ENCODE measurements at regions not wholly inside any gene's neighbourhood (a gene's known extent, or its start where the extent isn't known, plus 50 kb on each side); places are given as distances from the start of the nearest gene placed in this dataset.
"Not testable (repeated sequence)": the region's sequence is repeated elsewhere in the genome, so short reads cannot be mapped to it uniquely, and the experiment has no call there.

DNA sequence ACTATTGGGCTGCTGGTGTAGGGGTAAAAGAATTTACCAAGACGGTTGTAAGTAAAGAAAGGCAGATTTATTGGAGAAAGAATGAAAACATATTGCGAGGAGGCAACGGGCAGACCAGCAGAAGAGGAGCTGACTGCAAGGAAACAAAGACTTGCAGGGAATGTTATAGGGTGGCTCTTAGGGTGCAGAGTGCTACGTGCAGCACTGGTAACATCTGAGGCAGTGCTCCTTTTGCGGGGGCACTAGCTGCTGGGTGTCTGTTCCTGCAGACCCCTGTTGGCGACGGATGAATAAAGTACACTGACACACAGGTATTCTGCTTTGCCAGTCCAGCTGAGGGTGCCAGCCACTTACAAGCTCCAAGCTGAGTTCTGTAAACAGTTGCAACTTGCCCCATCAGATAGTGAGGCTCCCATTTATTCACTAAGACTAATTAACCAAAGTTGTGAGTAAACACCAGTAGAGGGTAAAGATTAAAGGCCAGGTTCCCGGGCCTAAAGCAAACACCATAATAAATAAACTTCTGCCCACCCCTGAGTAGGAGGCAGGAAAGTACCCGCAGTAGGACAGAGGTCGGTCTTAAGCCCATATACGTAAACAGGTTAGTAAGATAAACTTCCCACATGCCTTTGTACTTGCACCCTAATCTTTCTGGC, 140.2 kb upstream of the KCNK1 start:
- no peak for DNase-seq (ENCODE audit: low spot score)

DNA sequence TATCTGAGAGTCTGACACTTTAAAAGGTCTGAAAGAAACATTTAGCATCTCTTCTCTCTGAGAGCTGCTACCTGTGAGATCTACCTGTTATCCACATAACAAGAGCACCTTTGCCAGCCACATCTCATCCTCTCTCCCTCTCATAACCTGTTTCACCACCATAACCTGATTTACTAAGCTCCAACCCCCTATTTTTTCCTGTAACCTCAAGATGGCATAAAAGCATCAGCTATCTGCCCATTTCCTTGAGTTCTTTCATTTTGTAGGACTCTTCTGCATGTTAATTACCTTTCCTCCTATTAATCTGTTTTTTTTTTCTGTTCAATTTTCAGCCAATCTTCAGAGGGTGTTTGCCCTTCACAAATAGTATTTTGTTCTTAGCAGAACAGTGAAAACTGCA, 136.5 kb upstream of the KCNK1 start:
- peak; percentile 6 for DNase-seq (ENCODE audit: low spot score)

DNA sequence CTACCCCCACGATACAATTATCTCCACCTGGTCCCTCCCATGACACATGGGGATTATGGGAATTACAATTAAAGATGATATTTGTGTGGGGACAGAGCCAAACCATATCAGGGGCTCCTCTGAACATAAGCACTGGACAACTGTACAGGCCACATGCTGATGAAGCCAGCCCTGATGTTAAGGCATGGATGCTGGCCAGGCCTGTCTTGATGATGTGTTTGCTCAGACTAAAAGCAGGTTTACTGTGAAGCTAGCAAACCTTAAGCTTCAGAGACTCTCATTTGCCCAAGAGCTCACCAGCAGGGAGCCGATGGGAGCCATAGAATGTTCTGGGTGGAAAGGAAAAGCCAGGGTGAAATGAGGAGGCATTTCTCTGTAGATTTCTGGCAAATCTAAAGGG, 135.3 kb upstream of the KCNK1 start:
- DNase-seq (ENCODE audit: low spot score) = no peak

DNA sequence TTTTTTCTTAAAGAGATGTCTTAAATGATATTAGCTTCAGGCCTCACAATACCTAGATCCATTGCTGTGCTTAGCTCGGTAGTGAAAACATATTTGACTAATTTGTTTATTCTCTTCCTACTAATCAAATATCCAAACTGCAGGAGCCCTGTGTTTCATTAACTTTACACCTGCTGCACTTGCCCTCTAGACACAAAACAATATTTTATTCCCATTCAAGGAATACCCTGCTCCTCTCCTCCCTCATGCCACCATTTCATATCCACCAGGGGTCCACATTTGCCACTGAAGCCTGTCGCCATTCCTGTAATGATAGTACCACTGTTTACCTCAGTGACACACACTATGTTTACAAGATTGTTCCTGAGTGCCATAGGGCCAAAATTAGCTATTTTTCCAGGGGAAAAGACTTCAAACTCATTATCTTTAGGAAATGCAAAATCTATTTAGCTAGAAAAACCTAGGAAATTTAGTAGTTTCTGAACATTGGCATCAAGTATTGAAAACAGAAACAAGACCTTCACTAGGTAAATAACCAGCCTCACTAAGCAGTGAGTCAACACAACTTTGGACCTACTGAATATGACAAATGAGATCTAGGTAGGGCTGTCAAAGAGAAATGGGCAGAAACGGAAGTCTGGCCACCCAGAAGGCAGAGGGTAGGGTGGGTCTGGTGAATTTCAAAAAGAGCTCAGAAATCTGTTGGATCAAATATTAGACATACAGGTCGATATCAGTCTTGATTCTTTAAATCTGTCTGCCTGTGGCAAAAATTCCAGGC, 134.6 kb upstream of the KCNK1 start:
- DNase-seq (ENCODE audit: low spot score) = no peak

DNA sequence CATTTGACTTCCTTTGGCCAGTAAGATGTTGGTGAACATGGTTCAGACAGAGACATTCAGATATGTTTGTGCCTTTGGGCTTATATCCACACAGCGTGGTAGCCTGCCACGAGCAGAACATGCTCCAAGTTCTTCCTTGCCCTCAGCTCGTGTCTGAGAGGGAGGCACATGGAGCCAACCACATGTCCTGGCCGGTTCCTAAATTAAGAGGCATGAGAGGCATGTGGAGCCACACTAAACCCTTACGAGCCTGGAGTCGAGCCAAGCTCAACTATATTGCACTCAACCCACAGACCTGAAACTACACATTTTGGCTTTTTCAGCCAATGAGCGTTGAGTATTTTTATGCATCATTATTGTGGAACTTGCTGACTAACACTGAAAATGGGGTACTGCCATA, 133.7 kb upstream of the KCNK1 start:
- no peak for DNase-seq (ENCODE audit: low spot score)

DNA sequence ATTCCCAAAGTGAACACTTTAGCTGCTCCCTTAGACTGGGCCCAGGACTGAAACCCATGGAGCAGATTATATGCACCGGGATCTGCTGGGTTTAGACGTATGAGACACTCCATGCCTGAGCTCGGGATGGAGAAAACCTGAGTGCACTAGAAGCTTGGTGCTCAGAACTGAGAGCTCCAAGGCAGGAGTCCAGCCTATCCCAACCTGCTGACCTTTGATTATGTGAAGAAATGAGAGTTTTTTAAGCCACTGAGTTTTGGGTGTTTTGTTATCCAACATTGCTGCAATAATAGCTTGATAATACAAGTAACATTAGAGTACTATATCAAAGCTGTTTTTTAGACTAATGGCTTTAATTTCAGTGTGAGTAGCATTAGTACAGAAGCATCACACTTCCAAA, 131.5 kb upstream of the KCNK1 start:
- DNase-seq (ENCODE audit: low spot score) = no peak

DNA sequence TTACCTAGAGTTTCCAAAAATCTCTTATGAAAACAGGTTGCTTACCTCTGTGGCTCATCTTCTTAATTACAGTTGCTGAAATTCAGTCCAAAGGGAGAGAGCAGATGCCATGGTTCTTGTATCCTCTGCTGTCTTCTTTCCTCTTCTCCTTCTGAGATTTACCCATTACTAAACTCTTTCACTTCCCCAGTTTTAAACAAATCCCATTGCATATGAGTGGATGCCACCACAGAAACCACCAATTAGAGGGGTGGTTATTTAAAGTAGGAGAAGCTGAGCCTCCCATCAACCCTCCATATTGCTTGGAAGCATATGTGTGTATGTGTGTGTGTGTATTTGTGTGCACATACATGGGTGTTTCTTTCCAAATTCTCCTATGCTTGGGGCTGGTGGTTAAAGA, 128.5 kb upstream of the KCNK1 start:
- no peak for DNase-seq (ENCODE audit: low spot score)

DNA sequence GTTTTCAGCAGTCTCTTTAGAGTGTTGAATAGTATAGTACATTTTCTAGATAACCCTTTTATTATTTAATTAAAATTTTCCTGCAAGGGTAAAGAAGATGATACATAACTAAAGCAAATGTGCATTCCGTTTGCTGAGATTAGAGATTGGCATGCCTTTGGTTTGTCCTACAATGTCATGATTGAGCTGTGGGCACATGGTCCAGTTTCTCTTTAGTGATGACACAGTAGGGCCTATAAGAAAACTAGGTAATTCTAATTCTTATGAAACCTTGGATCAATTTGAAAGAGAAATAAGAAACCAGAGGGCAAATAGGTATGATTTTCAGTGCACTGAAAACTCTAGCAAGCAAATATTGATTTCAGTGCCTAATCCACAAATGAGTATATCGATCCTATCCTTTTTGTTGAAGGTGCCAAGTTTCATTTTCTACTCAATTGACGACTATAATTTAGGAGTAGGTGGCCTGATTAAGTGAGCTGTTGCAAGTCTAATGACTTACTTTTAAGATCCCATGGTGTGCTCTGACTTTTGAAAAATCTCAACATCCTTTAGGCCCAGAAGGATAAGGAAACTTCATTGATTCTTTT, 128.0 kb upstream of the KCNK1 start:
- no peak for DNase-seq (ENCODE audit: low spot score)

DNA sequence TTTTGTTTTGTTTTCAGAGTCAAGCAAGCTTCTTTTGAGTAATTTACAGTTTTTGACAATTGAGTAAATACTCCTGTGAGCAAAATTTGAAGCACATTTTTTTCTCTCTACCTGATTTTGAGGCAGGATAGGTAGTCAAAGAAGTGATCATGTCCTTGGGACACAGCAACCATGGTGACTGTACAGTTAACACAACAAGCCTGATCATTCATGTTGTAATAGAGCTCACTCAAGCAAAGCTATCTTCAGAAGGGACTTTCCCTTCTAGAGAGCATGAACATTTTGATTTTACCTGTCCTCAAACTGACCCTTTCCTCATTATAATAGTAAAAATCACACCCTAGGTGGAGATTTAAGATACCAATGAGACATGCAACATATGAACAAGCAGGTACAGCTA, 126.5 kb upstream of the KCNK1 start:
- DNase-seq (ENCODE audit: low spot score) = no peak

DNA sequence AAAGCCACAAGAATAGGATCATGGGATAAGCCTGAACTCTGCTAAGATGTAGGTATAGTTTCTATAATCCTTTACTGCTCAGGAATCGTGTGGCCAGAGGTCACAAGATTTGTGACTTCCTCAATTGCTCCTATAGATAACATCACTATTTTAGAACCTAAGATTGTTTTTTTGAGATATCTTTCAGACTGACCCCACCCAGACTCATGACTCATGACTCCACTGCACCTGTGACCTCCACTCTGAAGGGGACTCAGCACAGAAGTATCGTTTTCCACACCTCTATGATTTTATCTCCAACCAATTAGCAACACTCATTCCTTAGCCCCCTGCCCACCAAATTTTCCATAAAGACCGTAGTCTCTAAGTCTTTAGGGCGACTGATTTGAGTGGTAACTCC, 124.5 kb upstream of the KCNK1 start:
- DNase-seq (ENCODE audit: low spot score) = no peak

DNA sequence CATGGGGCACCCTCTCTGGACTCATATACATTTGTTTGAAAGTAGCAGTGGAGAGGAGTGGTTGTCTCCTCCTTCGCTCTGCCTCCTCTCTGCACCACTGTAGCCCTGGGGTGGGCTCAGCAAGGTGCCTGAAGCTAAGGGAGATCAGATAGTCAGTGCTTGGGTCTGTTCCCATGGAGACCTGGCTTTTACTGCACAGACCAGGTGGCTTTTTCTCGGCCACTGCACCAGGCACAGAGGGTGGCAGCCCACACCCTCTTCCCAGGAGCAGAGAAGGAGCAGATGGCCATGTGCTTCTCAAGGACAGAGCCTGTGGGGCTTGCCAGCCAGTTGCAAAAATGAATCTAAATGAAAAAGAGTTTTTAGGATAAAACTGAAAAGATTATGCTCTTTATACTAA, 123.4 kb upstream of the KCNK1 start:
- no peak for DNase-seq (ENCODE audit: low spot score)

DNA sequence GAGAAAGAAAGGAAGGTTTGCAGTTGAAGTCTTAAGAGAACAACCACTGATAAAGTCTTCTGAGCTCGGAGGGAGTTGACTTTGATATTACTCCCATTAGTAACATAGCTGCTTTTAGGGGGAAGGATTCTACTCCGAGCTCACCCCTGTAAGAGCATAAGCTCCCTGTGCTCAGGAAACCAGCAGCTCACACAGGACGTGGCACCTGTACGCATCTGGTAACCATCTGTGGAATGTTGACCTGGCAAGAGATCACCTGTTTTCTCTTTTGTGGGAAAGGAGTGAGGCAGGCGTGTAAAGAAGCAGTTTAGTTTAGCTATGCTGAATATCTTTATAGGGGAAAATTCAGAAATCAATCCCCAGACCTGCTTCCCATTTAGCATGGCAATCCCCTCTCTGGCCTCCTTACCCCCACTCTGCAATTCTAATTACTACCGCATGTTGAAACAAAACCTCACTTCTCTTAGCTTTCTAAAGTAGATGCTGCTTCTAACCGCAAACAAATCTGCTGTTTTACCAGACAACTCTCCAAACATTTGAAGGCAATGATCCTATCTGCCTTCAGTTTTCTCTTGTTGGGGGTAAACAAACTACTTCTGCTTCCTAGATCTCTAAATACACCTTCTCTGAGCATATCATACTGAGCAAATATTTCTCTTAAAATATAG, 121.8 kb upstream of the KCNK1 start:
- no peak for DNase-seq (ENCODE audit: low spot score)

DNA sequence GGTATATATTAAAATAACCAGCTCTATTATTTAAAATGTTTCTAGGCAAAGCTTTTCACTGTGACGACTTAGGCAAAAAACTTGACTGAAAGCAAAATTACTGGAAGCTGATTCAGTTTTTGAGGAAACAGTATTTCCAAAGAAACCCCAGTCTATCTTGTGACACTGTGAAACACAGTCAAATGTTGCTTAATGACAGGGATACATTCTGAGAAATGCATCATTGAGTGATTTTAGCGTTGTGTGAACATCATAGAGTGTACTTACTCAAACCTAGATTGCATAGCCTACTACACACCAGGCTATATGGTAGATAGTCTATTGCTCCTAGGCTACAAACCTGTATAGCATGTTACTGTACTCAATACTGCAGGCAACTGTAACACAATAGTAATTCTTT, 116.9 kb upstream of the KCNK1 start:
- DNase-seq (ENCODE audit: low spot score) = no peak

DNA sequence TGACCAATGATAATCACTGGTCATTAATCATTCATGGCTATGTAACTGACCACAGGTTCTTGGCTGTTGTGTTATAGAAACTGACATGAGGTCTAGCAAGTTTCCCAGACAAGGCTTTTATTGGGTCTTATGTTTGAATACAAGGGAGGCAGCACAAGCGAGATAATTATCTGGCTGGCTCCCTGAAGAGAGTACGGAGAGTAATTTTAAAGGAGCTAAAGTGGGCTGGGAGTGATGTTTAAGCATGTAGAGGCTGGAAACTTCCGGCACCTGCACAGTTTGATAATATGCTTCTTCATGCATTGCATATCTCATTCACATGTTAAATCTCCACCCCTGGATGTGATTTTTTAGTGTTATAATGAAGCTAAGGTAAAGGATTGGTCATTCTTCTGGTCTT, 116.2 kb upstream of the KCNK1 start:
- DNase-seq (ENCODE audit: low spot score) = no peak

DNA sequence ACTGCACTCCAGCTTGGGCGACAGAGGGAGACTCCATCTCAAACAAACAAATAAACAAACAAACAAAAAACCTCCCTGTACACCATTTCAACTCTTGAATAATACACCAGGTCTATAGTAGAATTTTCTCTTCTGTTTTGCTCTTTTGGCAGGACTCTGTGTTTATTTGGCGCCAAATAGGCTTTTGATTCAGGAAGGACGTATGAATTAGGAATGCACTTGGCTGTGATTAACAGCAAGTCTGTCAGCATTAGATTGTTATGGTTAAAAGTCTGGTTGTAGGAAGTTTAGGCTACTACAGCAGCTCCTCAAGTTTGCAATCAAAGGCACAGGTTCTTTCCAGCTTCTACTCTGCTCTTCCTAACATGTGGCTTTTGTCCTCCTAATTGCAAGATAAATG, 113.8 kb upstream of the KCNK1 start:
- DNase-seq (ENCODE audit: low spot score) = no peak

DNA sequence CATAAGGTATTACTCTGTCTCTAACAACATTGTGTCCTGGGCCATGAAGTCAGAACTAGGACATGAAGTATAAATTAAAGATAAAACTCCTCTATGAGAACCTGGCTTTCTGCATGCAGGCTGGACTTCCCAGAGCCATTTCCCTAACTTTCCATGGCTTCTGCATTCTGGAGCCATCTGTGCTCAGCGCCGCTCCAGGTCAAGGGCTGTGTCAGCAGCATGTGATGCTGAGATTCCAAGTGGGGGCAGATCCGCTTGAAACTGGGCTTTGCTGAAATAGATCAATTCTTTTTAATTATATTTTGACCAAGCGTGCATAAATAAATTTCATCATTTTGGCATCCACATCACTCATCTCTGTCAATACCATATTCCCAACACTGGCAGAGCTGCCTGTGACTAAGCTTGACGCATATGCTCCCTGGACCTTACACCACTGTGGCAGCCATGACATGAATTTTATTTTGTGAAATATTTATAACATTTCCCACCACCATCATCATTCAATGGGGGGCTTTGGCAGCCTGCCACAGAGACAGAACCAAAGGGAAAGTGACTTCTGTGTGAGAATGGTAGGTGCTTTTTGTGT, 110.4 kb upstream of the KCNK1 start:
- DNase-seq (ENCODE audit: low spot score) = no peak

DNA sequence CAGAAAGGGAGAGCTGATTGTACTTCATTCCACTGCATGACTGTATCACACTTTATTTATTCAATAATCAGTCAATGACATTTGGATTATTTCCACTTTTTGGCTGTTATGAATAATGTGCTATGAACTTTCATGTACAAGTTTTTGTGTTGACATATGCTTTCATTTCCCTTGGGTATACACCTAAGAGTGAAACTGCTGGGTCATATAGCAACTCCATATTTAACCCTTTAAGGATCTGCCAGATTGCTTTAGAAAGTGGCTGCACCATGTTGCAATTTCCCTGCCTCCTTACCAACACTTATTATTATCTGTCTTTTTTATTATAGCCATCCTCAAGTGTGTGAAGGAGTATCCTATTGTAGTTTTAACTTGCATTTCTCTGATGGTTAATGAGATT, 108.8 kb upstream of the KCNK1 start:
- DNase-seq (ENCODE audit: low spot score) = no peak

DNA sequence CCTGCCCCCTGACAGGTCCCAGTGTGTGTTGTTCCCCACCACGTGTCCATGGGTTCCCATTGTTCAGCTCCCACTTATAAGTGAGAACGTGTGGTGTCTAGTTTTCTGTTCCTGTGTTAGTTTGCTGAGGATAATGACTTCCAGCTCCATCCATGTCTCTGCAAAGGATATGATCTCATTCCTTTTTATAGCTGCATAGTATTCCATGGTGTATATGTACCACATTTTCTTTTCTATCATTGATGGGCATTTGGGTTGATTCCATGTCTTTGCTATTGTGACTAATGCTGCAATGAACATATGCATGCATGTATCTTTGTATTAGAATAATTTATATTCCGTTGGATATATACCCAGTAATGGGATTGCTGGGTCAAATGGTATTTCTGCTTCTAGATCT, 108.0 kb upstream of the KCNK1 start:
- not testable (repeated sequence) for DNase-seq (ENCODE audit: low spot score)

DNA sequence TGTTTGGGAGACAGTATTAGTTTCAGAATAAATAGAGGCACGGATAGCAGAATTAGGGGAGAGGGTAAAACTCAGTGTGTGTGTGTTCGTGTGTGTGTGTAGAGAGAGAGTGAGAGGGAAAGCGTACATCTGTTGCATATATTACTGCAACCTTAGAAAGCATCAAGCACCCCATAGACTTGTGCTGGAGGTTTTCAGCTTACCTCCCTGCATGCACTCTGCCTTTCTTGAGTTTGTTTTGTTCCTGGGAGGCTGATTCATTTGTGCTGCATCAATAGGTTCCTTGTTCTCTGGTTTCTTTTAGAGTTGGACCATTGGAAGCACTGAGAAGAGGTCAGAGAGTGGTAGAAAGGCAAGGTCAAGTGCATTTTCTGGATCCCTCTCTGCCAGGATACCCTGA, 104.4 kb upstream of the KCNK1 start:
- no peak for DNase-seq (ENCODE audit: low spot score)

DNA sequence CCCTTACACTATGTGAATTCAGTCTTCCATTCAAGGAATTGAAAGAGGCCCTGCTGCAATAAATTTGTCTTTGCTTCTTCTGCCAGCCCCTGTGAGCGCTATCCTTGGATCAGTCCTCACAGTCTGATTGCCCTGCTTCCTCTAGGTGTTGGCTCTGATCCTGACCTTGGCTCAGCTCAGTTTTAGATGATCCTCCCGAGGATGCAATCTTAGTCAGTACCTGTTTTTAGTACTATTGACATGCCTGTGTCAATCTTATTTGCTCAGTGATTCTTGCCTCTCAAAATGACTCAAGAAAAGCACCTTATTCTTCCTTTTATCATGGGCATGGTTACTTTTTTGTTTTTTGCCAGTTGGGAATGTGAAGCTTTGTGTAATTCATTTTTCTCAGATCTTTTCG, 101.4 kb upstream of the KCNK1 start:
- DNase-seq (ENCODE audit: low spot score) = peak; percentile 20

DNA sequence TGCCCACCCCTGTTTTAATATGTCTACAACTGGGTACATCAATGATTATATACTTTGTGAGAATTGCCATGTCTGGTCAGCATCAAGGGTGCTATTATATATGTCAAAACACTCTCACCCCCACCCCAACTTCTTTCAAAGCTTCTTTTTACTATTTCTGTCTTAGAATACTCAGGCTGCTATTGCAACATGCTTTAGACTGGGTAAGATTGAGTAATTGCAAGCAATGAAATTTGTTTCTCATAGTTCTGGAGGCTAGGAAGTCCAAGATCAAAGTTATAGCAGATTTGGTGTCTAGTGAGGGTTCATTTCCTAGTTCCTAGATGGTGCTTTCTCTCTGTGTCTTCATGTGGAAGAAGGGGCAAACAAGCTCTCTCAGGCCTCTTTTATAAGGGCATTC, 100.5 kb upstream of the KCNK1 start:
- peak; percentile 72 for DNase-seq (ENCODE audit: low spot score)

DNA sequence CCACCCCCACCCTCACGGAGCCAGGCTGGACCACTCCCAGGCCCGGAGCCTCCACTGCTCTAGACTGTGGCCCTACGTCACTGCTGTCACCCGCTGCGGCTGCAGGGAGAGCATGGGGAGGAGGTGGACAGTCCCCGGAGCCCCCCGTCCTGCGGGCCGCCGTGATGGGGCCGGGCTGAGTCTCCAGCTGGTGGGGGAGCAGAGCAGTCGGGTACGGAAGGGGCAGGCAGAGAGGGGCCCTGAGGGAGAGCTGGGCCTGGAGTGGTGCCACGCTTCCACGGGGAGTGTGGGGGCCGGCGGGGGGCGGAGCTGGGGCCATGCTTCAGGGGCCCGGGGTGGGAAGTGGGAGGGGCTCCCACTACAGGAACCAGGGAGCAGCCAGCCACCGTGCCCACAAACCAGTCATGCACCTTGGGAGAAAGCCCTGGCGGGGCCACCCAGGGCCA, 98.9 kb upstream of the KCNK1 start:
- no peak for DNase-seq (ENCODE audit: low spot score)
